ENCODE measurements at regions not wholly inside any gene's neighbourhood (a gene's known extent, or its start where the extent isn't known, plus 50 kb on each side); places are given as distances from the start of the nearest gene placed in this dataset.

DNA sequence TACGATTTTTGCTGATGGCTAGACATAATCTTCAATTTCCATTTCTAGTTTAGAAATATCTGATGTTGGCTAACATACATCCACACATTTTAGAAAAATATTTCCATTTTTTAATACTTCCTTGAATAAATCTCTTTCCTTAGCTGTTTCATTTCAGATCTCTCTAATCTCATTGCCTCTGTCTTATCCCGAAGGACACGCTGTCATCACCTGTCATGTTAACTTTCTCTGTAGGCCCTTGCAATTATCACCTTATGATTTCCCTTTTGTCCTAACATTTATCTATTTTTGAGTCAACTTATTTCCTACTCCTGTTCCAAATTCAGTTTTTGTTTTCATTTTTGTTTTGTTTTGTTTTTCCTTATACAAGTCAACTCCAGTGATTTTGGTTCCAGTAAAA is 173.1 kb upstream of the POM121L12 start:
- TF ChIP-seq, protein P1, sequence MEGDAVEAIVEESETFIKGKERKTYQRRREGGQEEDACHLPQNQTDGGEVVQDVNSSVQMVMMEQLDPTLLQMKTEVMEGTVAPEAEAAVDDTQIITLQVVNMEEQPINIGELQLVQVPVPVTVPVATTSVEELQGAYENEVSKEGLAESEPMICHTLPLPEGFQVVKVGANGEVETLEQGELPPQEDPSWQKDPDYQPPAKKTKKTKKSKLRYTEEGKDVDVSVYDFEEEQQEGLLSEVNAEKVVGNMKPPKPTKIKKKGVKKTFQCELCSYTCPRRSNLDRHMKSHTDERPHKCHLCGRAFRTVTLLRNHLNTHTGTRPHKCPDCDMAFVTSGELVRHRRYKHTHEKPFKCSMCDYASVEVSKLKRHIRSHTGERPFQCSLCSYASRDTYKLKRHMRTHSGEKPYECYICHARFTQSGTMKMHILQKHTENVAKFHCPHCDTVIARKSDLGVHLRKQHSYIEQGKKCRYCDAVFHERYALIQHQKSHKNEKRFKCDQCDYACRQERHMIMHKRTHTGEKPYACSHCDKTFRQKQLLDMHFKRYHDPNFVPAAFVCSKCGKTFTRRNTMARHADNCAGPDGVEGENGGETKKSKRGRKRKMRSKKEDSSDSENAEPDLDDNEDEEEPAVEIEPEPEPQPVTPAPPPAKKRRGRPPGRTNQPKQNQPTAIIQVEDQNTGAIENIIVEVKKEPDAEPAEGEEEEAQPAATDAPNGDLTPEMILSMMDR (IDR thresholded peaks at IDR 0.05) = no peak
- no peak for TF ChIP-seq POLR2A (IDR thresholded peaks at IDR 0.05)

Measured in thyroid gland (tissue), 4 donors.